Ovary (tissue), 7 donors: ENCODE measurements at regions not wholly inside any gene's neighbourhood (a gene's known extent, or its start where the extent isn't known, plus 50 kb on each side); places are given as distances from the start of the nearest gene placed in this dataset.

Experiments
- DNase-seq, 5 donors: peaks; one replicate each; pipeline ENCODE4 v3.0.0-alpha.2; 2019 to 2020
- H3K27ac ChIP-seq, 2 donors: fragments of 200-600 bp; one replicate each; pipeline versions ENCODE4 v1.5.1 to v1.8.0; 2019 to 2022
- H3K27me3 ChIP-seq: fragments of 200-600 bp; one replicate; pipeline ENCODE4 v1.8.0; 2022
- H3K36me3 ChIP-seq: fragments of 200-600 bp; sonication (generic); one replicate; pipeline ENCODE4 v1.5.1; 2019
- H3K4me1 ChIP-seq: one replicate; pipeline ENCODE4 v1.8.1; 2013; ENCODE audit warnings: mild to moderate bottlenecking, moderate library complexity; ENCODE audit not compliant: insufficient read depth
- H3K4me3 ChIP-seq: fragments of 200-600 bp; sonication (generic); one replicate; pipeline ENCODE4 v1.5.1; 2017
- H3K9me3 ChIP-seq, 2 donors: fragments of 200-600 bp in 1 of 2; sonication (generic) in 1 of 2; one replicate each; pipeline versions ENCODE4 v1.5.1 to v1.8.1; 2013 to 2019; ENCODE audit warnings: mild to moderate bottlenecking in 1 of 2, moderate library complexity in 1 of 2
- CTCF ChIP-seq, 3 donors: fragments of 450-650 bp in 2 of 3; fragments of 200-600 bp in 1 of 3; IDR thresholded peaks; one replicate each; pipeline versions ENCODE4 v1.5.1 to v1.8.0; 2016 to 2022; ENCODE audit warnings: antibody characterized with exemption in 3 of 3, mild to moderate bottlenecking in 1 of 3
- EP300 ChIP-seq: sonication (generic); formaldehyde crosslinking; IDR thresholded peaks from one replicate; pipeline ENCODE4 v1.6.1; 2017; ENCODE audit warnings: antibody characterized with exemption
- POLR2A ChIP-seq: fragments of 450-650 bp; IDR thresholded peaks from one replicate; pipeline ENCODE4 v1.6.1; 2017; ENCODE audit warnings: antibody characterized with exemption, mild to moderate bottlenecking, moderate library complexity
- WGBS, 3 donors: extraction: QIAGEN DNeasy Blood & Tissue Kit in 1 of 3; methylation state at CpG; one replicate each; pipeline versions ENCODE4 v1.1.5 to v1.1.7; 2013 to 2017; 5-methylcytosine and 5-hydroxymethylcytosine counted together
- intact Hi-C, 4 donors: fragments of 100-400 bp; cut with DNase I; formaldehyde crosslinking; loops; one replicate each; pipeline versions ENCODE4 v1.11.0 to v1.15.1; 2022 to 2023
- donor health status: DM: no; HTN: no; CAD: no; lungs with moderate emphysema.
- donor health status: DM: no; HTN: no; CAD: no.
- donor health status: Bipolar disorder and iron deficiency.
- donor health status: DM: no; HTN: no; CAD: no.
- donor health status: DM: yes; HTN: yes; CAD: no.

- DNase-seq, result no peak
- TF ChIP-seq CTCF (IDR thresholded peaks at IDR 0.05) (no peak), EP300 (no peak), POLR2A (no peak)
- intact Hi-C loops, result no loop called here
- Histone ChIP-seq H3K4me3 (no peak overlapping the region), H3K9me3 (no peaks in the 10 kb centered on the region), H3K27me3 (no peaks in the 10 kb centered on the region), H3K4me1 (no peaks in the 10 kb centered on the region), H3K27ac (no peak overlapping the region), H3K36me3 (no peaks in the 10 kb centered on the region)
These were observed 885.2 kb upstream of the ADGRL2 start for GRCh38 chr1:80915491-80915890.

DNA sequence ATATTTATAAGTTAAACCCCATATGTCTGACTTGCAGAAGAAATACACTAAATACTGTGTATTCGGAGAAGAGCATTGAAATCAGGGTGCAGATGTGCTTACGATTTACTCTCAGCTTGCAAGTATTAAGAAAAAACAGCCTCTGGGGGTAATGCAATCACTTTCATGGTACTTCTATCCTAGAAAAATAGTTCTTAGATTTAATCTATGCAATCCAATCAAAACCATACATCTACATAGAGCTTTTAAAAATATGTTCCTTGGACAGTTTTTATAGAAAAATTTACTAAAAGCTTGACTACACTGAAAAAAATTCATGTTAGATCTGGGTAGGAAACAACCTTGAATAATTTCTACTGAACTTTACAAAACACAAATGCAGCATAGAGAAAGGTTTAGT lies 890.3 kb upstream of the ADGRL2 start:
- H3K9me3 ChIP-seq, result no peaks in the 10 kb centered on the region
- H3K4me3 ChIP-seq, result no peak overlapping the region
- intact Hi-C loops, result no loop called here
- H3K36me3 ChIP-seq, result no peaks in the 10 kb centered on the region
- H3K4me1 ChIP-seq, result no peaks in the 10 kb centered on the region
- H3K27ac ChIP-seq, result no peak overlapping the region
- no peaks in the 10 kb centered on the region for H3K27me3 ChIP-seq
- TF ChIP-seq EP300, result no peak
- no peak for TF ChIP-seq POLR2A
- TF ChIP-seq CTCF (IDR thresholded peaks at IDR 0.05), result no peak
- WGBS, 3 donors, result 87 to 88% (median 88%) methylated on average over 2 of the region's 2 CpGs
- no peak for DNase-seq

GRCh38 chr1:80909172-80909784 lies 891.5 kb upstream of the ADGRL2 start:
- Histone ChIP-seq H3K36me3 (no peaks in the 10 kb centered on the region), H3K4me1 (no peaks in the 10 kb centered on the region), H3K4me3 (no peak overlapping the region), H3K27me3 (no peaks in the 10 kb centered on the region), H3K9me3 (no peaks in the 10 kb centered on the region), H3K27ac (no peak overlapping the region)
- TF ChIP-seq EP300 (no peak), POLR2A (no peak), CTCF (IDR thresholded peaks at IDR 0.05) (no peak)
- DNase-seq, result no peak
- WGBS, 3 donors, result 69 to 82% (median 73%) methylated on average over 5 of the region's 5 CpGs
- intact Hi-C loops, result no loop called here

- TF ChIP-seq CTCF (IDR thresholded peaks at IDR 0.05), result no peak
- TF ChIP-seq EP300, result no peak
- no peak for TF ChIP-seq POLR2A
- intact Hi-C loops, result no loop called here
- Histone ChIP-seq H3K9me3 (no peaks in the 10 kb centered on the region), H3K36me3 (no peaks in the 10 kb centered on the region), H3K27ac (no peak overlapping the region), H3K4me1 (no peaks in the 10 kb centered on the region), H3K4me3 (no peak overlapping the region), H3K27me3 (no peaks in the 10 kb centered on the region)
- no peak for DNase-seq
- WGBS, 3 donors, result 91 to 93% (median 92%) methylated on average over 3 of the region's 3 CpGs
These were observed 903.9 kb upstream of the ADGRL2 start for GRCh38 chr1:80896781-80897356.
